DMS53 treated with DMSO at 0.1 percent for 48 hours (cell line): ENCODE measurements at regions not wholly inside any gene's neighbourhood (a gene's known extent, or its start where the extent isn't known, plus 50 kb on each side); places are given as distances from the start of the nearest gene placed in this dataset.

Experiments used
- DNase-seq: peaks from one replicate; lab custom pipeline; 2025; ENCODE audit not compliant: unreplicated experiment; lab: John Stamatoyannopoulos, UW

DNA sequence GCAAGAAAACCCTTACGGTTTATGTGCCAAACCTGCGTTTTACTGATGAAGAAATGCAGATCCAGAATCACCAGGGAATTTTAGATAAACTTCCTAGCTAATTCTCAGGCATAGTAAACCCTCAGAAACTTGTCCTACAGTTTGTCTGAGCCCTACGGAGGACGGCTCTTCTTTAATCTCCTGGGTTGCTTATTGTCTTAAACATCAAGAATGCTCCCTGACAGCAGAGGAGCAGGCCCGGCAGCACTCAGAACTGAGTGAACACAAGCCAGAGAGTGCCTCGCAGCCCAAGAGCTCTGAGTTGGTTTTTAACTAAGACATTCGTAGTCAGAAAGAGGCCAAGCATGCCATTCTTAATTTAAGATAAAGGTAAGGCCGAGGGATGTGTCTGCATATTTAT lies 114.7 kb upstream of the ERCC6L2 start:
- DNase-seq: no peak

DNA sequence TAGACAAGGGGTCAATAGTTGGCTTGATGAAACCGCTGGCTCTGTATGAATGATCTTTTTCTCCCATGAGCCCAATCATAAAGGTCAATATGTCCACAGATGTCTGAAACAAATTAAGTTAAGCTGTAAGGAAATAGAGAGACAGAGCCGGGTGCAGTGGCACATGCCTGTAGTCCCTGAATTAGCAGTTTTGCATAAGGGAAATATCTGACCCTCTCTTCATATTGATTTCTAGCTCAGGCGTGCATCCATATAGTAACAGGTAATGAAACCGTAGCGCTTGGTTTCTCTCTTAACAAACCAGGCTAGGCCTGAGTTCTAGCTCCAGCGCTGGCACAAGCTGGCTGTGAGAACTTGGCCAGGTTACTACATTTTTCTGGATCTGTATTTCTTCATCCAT lies 118.1 kb upstream of the ERCC6L2 start:
- no peak for DNase-seq

DNA sequence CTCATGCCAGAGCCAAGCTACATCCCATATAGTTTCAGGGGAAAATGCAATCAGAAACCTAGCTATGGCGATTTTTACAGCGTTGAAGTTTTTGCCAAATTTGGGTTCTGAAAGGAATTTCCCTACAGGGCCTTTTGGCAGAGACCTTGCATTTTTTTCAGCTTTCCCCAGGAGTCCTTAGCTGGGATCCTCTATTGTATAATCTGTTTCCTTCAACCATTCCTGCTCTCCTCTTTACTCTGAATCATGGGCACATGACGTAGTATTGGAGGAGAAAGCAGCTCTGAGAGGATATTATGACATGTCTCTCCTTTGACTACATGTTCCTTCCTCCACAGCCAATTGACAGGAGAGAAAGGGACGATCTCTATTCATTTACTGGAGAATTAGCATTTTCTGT lies 118.5 kb upstream of the ERCC6L2 start:
- DNase-seq: no peak

DNA sequence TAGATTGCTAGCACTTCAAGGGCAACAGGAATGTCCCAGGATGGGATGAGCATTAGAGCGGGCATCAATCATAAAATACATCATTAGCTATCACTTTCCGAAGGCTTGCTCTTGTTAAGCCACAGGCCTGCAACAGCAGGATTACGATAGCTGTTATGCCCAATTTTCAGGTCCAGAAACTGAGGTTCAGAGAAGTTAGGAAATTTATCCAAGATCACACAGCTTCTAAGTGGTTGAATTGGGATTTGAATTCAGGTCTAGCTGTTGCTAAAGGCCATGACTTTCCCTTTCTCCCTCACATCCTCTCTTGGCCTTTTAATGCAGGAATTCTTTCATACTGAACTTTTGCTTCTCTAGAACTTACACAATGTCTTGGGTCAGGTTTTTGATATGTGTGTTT lies 119.4 kb upstream of the ERCC6L2 start:
- no peak for DNase-seq

DNA sequence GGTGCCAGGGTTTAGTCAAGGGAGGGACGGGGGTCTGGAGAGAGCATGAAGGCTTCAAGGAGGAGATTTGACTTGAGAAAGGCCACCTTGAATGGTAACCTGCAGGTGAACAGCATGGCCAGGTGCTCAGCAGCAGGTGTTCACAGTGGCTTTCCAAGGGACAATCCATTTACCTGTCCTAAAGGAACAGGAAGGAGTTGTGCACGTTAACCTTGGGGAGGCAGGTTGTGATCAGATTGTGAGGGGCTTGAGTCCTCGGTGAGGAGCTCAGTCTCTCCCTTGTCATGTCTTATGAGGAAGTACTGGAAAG lies 120.1 kb upstream of the ERCC6L2 start:
- no peak for DNase-seq

DNA sequence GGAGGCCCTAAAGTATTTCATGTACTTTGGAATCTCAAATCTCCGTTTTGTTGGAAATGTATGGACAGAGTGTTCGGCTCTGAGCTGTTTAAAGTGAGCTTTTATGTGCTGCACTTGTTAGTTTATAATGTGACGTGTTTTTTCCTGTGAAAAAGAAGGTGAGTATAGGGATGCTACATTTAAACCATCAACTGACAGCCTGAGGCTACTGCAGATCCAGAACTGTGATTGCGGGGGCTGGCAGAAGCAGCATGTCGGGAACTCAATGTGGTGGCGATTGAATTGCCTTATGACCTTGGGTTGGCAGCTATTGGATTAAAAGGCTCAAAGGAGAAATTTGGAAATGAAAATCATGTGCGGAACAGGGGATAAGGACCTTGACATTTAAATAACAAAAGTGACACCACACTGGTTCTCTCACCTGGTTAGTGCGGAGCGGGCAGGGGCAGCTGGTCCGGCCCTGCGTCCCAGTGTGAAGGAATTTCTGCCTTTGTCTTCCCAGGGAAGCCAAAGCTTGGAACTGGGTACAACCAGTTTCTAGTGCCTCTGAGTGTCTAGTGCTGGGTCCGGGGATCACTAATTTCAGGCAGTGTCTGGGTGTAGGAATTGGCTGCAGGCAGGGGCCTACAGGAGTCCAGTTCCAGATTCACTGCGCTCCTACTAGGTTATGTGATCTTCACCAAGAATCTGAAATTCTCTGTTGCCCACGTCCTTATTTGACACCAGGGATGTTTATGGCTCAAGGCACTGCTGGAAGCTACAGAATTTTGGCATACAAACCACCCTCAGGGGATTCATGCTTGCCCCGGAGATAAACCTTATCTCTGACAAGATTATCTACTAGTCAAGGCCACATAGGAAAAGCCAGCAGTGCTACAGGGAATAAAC lies 120.7 kb upstream of the ERCC6L2 start:
- DNase-seq: no peak

DNA sequence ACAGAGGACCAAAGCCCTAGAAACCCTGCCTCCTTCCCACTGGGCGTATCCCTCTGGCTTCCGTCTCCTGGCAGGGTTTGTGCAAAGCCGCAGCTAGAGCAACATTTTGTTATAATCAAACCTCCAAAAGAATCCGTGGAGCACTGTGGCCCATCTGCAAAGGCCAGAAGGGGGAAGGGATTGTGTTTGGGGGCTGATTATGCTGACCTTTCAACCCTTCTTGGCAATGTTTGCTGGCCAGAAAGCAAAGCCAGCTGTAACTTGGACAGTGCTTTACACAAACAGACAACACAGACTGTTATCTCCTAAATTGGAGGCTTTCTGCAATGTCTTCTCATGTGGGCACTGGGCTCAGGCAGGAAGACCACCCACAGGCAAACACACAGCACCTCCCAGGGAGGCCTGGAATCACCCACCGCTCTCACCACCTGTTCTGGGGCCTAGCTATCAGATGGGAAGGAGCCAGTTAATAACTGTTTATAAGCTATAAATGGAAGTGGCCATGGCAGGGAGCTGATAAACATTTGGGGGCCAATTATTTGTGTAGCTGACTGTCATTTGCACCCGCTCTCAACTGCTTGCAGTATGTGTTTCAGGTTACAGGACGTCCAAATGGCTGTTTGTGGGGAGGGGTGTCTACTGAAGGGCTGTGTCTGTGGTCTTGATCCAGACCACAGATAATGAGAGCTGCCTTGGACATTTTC lies 121.6 kb upstream of the ERCC6L2 start:
- no peak for DNase-seq

DNA sequence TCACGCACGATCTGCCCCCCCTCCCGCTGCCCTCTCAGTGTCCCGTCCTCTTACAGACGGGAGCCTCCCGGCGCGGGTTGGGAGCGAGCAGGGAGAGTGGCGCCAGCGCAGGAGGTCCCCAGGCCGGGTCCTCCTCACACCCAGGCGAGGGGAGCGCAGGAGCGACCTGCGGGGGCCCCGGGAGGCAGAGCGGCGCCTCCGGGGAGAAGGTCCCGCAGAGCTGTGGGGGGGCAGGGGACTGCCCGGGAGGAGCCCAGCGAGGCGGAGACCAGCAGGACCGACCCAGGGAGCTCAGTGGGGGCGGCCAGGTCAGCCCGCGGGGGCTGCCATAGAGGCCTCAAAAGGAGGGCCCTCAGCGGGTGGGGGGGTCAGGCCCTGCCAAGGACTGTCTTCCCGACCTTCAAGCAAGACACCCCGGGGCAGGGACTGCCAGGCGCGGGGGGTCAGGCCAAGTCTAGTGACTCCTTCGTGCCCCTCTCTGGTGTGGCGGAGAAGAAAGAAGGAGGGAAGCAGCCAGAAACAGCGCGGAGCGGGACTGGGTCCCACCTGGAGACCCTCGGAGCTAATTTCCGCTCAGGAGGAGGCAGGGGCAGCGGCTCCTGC lies 123.3 kb upstream of the ERCC6L2 start:
- no peak for DNase-seq

DNA sequence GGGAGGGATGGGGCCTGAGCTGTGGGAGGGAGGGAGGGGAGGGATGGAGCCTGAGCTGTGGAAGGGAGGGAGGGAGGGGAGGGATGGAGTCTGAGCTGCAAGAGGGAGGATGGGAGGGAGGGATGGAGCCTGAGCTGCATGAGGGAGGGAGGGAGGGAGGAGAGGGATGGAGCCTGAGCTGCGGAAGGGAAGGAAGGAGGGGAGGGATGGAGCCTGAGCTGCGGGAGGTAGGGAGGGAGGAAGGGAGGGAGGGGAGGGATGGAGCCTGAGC lies 124.0 kb upstream of the ERCC6L2 start:
- no peak for DNase-seq

DNA sequence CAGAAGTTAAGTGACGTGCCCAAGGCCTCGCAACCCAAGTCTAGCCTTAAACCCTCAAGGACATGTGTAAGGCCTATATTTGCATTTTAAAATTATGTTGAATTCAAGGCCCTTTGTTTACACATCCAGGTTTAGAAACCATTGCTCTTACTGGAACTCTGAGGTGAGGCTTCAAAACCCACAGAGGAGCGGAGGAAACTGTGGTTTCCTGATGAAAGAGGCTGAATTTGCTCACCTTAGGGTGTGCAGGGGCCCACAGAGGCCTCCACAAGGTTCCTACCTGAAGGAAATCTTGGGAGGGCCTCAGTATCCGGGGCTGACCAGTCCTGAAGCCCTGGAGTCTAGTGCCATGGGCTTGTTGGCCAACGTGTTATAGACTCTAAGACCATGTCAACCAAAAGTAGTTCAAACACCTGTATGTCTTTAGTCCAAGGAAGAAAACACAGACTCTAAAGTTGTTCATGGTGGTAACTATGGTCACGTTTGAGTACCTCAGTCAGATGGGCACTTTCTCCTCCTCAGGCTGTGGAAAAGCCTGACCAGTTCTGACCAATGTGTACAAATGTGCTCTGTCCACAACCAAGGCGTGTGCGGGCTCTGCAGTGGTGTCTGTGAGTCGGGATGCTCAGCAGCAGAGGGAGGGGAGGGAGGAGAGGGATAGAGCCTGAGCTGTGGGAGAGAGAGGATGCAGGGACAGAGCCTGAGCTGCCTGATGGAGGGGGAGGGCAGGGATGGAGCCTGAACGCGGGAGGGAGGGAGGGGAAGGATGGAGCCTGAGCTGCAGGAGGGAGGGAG lies 124.6 kb upstream of the ERCC6L2 start:
- no peak for DNase-seq

DNA sequence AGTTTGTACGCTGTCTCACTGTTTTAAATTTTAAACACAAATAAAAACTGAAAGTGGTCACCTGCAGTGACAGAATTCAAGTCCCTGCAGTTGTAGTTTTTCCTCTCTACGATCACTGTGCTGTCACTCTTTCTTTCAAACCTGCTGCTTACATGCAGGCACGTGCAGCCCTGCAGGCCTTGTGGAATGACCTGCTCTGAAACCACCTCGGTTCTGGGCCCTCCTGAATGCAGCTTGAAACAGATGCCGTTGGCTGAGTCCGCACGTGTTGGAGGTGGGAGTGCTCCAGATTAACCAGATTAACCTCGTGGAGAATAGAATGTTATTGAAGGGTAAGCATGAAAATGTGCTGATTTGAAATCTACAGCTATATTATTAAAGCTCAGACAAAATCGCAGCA lies 126.0 kb upstream of the ERCC6L2 start:
- DNase-seq: no peak

DNA sequence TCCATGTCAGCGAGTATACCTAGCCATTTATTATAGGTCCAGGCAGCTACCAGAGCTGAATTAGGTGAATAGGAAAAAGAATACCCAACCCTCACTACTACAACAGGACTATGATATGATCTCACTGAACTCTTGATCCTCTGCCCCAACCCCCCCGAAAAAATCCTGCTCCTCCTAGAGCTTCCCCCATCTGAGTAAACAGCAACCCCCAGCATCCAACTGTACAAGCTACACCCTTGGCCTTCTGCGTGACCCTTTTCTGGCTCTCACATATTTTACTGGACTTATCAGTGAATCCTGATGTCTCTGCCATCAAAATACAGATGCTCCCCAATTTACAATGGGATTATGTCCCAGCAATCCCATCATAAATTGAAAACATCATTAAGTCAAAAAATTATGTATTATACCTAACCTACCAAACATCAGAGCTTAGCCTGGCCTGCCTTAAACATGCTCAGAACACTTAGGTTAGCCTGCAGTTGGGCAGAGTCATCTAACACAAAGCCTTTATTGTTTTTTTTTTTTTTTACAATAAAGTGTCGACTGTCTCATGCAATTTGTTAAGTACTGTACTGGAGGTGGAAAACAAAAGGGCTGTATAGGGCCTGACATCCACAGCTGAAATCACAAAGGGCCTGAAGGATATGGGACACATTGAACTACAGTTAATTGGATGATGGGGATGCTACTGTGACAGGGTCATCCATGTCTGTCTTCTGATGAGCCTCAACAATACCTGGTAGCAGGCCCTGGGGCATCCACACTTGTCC lies 128.9 kb upstream of the ERCC6L2 start:
- no peak for DNase-seq

DNA sequence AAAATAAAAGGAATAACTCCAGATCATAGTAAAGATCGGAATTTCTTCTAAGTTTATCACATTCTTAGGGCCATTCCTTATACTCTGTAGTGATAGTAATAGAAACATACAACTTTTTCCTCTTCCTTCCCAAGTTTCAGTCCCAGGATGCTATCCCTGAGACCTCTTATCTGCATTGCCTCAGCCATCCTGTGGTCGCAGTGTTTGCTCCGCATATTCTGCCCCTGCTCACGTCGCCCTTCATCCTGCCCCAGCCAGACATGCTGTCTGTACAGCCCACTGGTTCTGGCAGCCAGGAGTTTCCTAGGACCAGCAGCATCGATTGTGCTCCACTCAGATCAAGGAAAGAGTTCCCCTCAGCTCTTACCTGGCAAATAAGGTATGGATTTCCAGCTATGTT lies 132.7 kb upstream of the ERCC6L2 start:
- DNase-seq: no peak

DNA sequence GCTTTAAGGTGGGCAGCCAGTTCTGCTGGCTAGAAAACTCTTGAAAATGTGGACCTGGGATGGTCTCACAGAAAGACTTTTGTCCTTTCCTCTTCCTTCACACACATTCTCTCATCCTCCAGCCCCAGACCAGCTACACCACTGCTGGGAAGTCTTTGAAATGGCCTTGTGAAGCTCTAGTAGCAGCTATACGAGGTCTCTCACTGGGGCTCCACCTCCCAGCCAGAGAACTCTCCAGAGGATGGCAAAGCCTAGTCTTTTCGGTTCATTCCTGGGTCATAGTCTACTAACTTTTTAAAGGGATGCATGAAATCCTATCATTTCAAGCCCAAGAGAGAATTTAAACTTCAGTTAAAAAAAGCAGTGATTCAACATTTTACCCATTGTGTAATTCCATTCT lies 133.9 kb upstream of the ERCC6L2 start:
- no peak for DNase-seq

DNA sequence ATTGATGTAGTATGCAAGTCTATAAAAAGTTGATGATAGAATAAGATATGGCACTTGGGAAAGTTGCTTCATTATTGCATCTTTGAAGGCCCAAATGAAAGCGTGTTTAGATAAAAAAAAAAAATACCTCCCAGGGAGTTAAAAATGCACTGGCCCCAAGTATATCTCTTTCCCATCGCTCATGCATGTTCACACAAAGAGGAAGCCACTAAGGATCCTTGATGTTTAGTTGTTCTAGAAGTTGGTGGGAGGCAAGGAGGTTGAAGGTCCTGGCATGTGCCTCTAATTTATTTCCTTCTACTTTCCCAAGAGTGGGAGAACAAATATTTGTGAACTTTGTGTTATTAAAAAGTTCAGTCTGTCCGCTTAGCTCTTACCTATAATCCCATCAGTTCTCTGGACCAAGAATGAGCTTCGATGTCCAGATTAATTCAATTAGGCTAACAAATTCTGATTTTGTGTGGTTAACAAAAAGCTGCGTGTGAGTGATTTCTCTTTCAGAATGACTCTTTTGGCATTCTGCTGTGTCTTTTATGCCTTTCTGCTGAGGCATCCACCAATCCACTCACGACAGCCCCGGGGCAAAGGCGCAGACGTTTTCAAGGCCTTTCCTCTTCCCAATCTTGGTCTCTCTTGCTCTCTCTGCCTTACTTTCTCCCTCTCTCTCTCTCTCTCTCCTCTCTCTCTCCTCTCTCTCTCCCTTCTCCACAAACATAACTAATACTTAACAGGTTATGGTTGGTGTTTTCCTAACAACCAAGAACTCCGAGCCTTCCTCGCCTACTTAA lies 135.1 kb upstream of the ERCC6L2 start:
- no peak for DNase-seq

DNA sequence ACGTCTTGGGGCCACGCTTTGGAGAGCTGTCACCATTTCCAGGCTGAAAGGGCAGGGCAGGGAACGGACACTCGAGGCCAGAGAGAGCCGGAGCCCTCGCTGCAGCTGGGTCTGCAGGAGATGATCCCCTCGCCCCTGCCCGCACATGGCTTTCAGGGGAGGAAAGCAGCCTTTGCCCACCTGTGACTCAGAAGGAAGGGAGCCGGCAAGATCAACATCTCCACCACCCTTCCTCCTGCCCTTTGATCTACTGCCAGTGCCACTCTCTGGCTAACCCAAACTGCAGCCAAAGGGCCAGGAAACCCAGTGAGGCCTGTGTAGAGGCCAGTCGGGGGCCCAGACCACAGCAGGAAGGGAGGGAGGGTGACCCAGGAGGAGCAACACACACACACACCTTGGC lies 137.1 kb upstream of the ERCC6L2 start:
- DNase-seq: no peak

DNA sequence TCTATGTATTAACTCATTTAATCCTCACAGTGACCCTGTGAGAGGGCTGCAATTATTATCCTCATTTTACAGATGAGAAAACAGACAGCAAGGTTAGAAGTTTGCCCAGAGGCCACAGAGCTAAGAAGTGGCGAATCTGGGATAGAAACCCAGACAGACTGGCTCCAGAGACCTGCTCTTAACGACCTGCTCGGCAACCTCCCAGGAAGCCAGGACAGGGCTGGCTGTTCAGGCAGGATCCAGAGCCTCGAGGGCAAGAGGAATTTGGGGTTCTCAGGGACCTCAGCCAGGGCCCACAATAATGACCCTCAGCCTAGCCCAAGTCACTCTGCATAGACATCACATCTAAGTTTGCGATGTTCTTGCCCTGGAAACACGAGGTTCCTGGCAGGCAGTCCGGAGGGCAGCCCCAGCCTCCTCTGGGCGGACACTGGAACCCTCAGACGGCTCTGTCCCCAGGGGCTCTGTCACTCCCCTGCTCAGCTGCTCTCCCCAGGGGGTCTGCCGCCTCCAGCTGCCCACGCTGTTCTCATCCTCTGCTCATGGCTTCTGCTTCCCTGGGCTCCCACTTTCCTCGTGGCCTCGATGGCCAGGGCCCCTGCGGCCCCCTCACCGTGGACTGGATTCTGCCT lies 138.5 kb upstream of the ERCC6L2 start:
- no peak for DNase-seq

DNA sequence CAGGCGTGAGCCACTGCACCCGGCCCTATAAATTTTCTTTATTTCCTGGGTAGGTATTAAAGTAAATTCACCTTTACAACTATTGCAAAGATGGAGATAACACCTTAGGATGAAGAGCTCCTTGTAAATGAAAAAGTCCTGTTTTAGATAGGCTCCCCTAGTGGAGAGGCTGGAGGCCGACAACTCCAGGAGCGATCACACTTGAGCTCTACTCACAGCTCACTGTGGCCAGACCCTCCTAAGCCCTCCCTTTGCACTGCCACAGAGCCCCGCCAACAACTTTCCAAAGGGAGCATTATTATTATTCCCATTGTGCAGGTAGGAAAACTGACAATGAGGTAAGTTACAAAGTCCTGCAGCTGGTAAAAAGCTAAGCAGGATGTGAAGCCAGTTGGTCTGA lies 139.1 kb upstream of the ERCC6L2 start:
- no peak for DNase-seq

DNA sequence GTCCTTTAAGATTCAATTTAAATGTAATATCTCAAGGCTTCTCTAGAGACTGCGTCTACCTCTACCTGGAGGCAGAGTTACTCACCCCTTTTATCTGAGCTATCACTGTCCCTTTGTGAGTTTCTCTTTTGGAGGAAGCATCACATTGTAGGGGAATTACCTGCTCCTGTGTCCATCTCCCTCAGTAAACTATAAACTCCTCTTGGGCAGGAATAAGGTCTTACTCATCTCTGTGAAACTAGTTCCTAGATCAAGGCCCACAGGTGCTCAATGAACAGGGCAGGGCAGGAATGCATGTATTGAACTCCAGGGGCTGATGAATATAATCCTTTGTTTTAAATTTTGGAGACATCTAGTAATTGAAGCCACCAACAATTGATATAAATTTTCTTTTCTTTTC lies 139.8 kb upstream of the ERCC6L2 start:
- no peak for DNase-seq
